Naive thymus-derived CD4-positive, alpha-beta T cell (primary cell): ENCODE measurements at regions not wholly inside any gene's neighbourhood (a gene's known extent, or its start where the extent isn't known, plus 50 kb on each side); places are given as distances from the start of the nearest gene placed in this dataset.

ENCODE experiments used
- ATAC-seq: fragments of 150-1000 bp; cut with Tn5 transposase; 2 replicates; pipeline ENCODE4 v1.10.0; 2021; ENCODE audit warnings: mild to moderate bottlenecking, moderate library complexity
- CTCF ChIA-PET: fragments of 350-600 bp; sonication (Branson Sonifier 250); formaldehyde crosslinking; loops from one replicate; lab custom pipeline; 2021; ENCODE audit warnings: antibody characterized with exemption; lab: Charles Lee
- POLR2A ChIA-PET: fragments of 350-600 bp; sonication (Branson Sonifier 250); formaldehyde crosslinking; loops from one replicate; lab custom pipeline; 2021; ENCODE audit warnings: antibody characterized with exemption, inconsistent platforms; lab: Charles Lee
- DNase-seq, 9 donors: peaks; one replicate each; pipeline versions ENCODE4 v3.0.0 to v3.0.0-alpha.2; 2020 to 2022; ENCODE audit warnings: mixed read lengths in 1 of 9
- H3K27ac ChIP-seq: one replicate; pipeline ENCODE4 v1.7.0; 2013; ENCODE audit warnings: mild to moderate bottlenecking, low read depth, low read length, moderate library complexity
- H3K27me3 ChIP-seq, 2 donors: one replicate each; pipeline ENCODE4 v1.7.0; 2013; ENCODE audit warnings: low read length in 2 of 2, mild to moderate bottlenecking in 2 of 2, moderate library complexity in 2 of 2; ENCODE audit not compliant: control insufficient read depth in 2 of 2, insufficient read depth in 2 of 2
- H3K36me3 ChIP-seq, 3 experiments: 1 replicate in 2 of 3; 2 replicates in 1 of 3; pipeline ENCODE4 v1.7.0; 2013; ENCODE audit warnings: low read length in 3 of 3, mild to moderate bottlenecking in 3 of 3, moderate library complexity in 1 of 3; ENCODE audit not compliant: insufficient read depth in 3 of 3, control insufficient read depth in 2 of 3
- H3K4me1 ChIP-seq, 2 donors: one replicate each; pipeline ENCODE4 v1.7.0; 2013; ENCODE audit warnings: low read length in 2 of 2, mild to moderate bottlenecking in 2 of 2, moderate library complexity in 1 of 2; ENCODE audit not compliant: control insufficient read depth in 2 of 2, insufficient read depth in 2 of 2
- H3K4me3 ChIP-seq: 2 replicates; pipeline ENCODE4 v1.7.0; 2013; ENCODE audit warnings: mild to moderate bottlenecking, low read length
- H3K9me3 ChIP-seq, 3 experiments: 1 replicate in 2 of 3; 2 replicates in 1 of 3; pipeline ENCODE4 v1.7.0; 2013; ENCODE audit warnings: low read length in 3 of 3; ENCODE audit not compliant: control insufficient read depth in 2 of 3
- H3K27ac Mint-ChIP-seq, 9 donors: one replicate each; pipeline ENCODE4 v1.8.0; 2020 to 2022; ENCODE audit warnings: mixed read lengths in 9 of 9, mild to moderate bottlenecking in 8 of 9, moderate library complexity in 5 of 9, inconsistent platforms in 2 of 9
- H3K27me3 Mint-ChIP-seq, 5 donors: one replicate each; pipeline ENCODE4 v1.8.0; 2021 to 2022; ENCODE audit warnings: mixed read lengths in 5 of 5, mild to moderate bottlenecking in 1 of 5
- H3K36me3 Mint-ChIP-seq, 5 donors: one replicate each; pipeline ENCODE4 v1.8.0; 2020 to 2022; ENCODE audit warnings: mixed read lengths in 5 of 5, mild to moderate bottlenecking in 3 of 5, inconsistent platforms in 1 of 5
- H3K4me1 Mint-ChIP-seq, 7 donors: one replicate each; pipeline ENCODE4 v1.8.0; 2020 to 2022; ENCODE audit warnings: mixed read lengths in 7 of 7, mild to moderate bottlenecking in 3 of 7, inconsistent platforms in 1 of 7
- H3K4me3 Mint-ChIP-seq, 10 donors: one replicate each; pipeline ENCODE4 v1.8.0; 2020 to 2022; ENCODE audit warnings: mild to moderate bottlenecking in 10 of 10, mixed read lengths in 10 of 10, moderate library complexity in 6 of 10, inconsistent platforms in 2 of 10
- H3K9me3 Mint-ChIP-seq, 11 donors: one replicate each; pipeline ENCODE4 v1.8.0; 2020 to 2022; ENCODE audit warnings: mixed read lengths in 11 of 11, mild to moderate bottlenecking in 4 of 11, inconsistent platforms in 1 of 11, moderate library complexity in 1 of 11
- intact Hi-C, 2 donors: fragments of 100-400 bp; cut with micrococcal nuclease; formaldehyde crosslinking; loops; one replicate each; pipeline ENCODE4 v1.15.1; 2023

DNA sequence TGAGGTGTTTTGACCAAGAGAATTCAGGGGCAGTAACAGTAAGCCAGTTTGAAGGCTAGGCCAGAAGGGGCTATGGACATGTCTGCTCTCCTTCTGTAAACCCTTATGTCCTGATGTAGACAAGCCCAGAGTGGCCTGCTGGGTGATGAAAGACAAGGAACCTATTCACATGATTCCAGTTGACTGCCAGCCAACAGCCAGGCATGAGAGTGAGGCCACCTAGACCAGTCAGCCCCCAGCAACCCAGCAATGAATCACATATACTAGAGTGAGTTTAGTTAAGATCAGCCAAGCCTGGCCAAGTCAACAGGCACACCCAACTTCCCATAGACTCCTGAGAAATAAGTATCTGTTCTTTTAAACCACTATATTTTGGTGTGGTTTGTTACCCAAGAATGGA, 1889.7 kb upstream of the CELF4 start:
- H3K36me3 Mint-ChIP-seq = no peaks in the 10 kb centered on the region

DNA sequence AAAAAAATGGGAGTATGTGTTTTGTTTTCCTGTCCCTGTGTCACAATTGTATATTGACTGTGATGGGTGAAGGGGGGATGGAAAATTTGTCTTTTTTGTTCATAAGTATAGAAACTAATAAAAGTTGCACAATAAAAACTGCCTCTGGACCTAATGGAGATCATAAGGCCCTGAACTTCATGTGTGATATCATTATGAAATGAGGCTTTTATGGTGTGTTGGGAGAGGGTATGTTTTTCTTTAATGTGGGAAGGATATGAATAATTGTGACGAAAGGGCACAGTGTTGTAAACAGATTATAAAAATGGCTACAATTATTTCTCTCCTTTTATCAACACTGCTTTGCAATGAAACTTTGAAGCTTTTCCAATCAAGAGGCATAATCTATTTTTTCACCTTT, 1889.3 kb upstream of the CELF4 start:
- no peak overlapping the region for H3K4me3 ChIP-seq
- Mint-ChIP-seq H3K4me3 (no peak overlapping the region), H3K4me1 (peaks cover 0 to 6% (median 4%) of the 10 kb centered on the region in 7 donors), H3K36me3 (no peaks in the 10 kb centered on the region), H3K27me3 (no peaks in the 10 kb centered on the region), H3K9me3 (peaks cover 0 to 7% (median 0%) of the 10 kb centered on the region in 11 donors), H3K27ac (no peak overlapping the region)
- intact Hi-C loops = no loop called here
- H3K9me3 ChIP-seq = no peaks in the 10 kb centered on the region
- POLR2A ChIA-PET = no interaction called here
- ATAC-seq (no peak), DNase-seq (no peak)
- H3K36me3 ChIP-seq = no peaks in the 10 kb centered on the region
- no peak overlapping the region for H3K27ac ChIP-seq
- no peaks in the 10 kb centered on the region for H3K4me1 ChIP-seq
- H3K27me3 ChIP-seq = no peaks in the 10 kb centered on the region
- CTCF ChIA-PET = no interaction called here

More for the DNA sequence above, 1889.7 kb upstream of the CELF4 start:
- no peak overlapping the region for H3K4me3 Mint-ChIP-seq
- no peaks in the 10 kb centered on the region for H3K36me3 ChIP-seq
- no peaks in the 10 kb centered on the region for H3K9me3 ChIP-seq
- peaks cover 0 to 6% (median 4%) of the 10 kb centered on the region in 7 donors for H3K4me1 Mint-ChIP-seq
- CTCF ChIA-PET = no interaction called here
- H3K9me3 Mint-ChIP-seq = peaks cover 0 to 7% (median 0%) of the 10 kb centered on the region in 11 donors
- no peaks in the 10 kb centered on the region for H3K27me3 Mint-ChIP-seq
- DNase-seq (no peak), ATAC-seq (no peak)
- POLR2A ChIA-PET = no interaction called here
- H3K4me1 ChIP-seq = no peaks in the 10 kb centered on the region
- no peak overlapping the region for H3K4me3 ChIP-seq
- no peak overlapping the region for H3K27ac ChIP-seq
- intact Hi-C loops = no loop called here
- H3K27ac Mint-ChIP-seq = no peak overlapping the region
- H3K27me3 ChIP-seq = no peaks in the 10 kb centered on the region

DNA sequence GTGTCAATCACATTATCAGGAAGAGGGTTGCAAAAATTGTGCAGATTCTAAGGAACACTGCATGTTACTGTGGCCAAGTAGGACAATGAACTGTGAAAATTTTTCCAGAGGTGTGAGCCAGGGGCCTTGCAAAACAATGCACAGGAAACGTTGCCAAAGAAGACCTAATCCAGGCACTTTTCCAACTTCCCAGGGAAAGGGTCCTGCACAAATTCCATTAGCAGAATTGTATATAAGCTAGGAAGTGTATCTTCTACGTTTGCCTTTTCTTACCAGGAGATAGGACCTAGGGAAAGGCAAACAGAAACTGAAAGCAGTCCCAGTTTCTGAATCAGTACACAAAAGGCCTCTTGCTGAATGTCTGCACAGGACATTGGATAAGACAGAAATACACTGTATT, 1888.3 kb upstream of the CELF4 start:
- H3K9me3 Mint-ChIP-seq = peaks cover 0 to 7% (median under 1%) of the 10 kb centered on the region in 11 donors
- CTCF ChIA-PET = no interaction called here
- no peak for DNase-seq
- no peak overlapping the region for H3K27ac ChIP-seq
- no peaks in the 10 kb centered on the region for H3K27me3 ChIP-seq
- no peaks in the 10 kb centered on the region for H3K36me3 Mint-ChIP-seq
- POLR2A ChIA-PET = no interaction called here
- peak overlapping the region in 3 of 10 donors; percentile 4 to 37 (median 34) for H3K4me3 Mint-ChIP-seq
- H3K27ac Mint-ChIP-seq = no peak overlapping the region
- no peaks in the 10 kb centered on the region for H3K9me3 ChIP-seq
- H3K4me1 Mint-ChIP-seq = peaks cover 0 to 6% (median 4%) of the 10 kb centered on the region in 7 donors
- H3K4me3 ChIP-seq = no peak overlapping the region
- H3K4me1 ChIP-seq = no peaks in the 10 kb centered on the region
- H3K36me3 ChIP-seq = no peaks in the 10 kb centered on the region
- intact Hi-C loops = no loop called here
- no peak for ATAC-seq
- H3K27me3 Mint-ChIP-seq = no peaks in the 10 kb centered on the region

- Mint-ChIP-seq H3K27ac (peak overlapping the region in 2 of 9 donors; percentile 6 to 7), H3K36me3 (no peaks in the 10 kb centered on the region), H3K4me3 (peak overlapping the region in 2 of 10 donors; percentile 4 to 34), H3K4me1 (peaks cover 0 to 6% (median 4%) of the 10 kb centered on the region in 7 donors), H3K9me3 (peaks cover 0 to 7% (median 2%) of the 10 kb centered on the region in 11 donors), H3K27me3 (no peaks in the 10 kb centered on the region)
- no peak overlapping the region for H3K4me3 ChIP-seq
- no peaks in the 10 kb centered on the region for H3K9me3 ChIP-seq
- DNase-seq (no peak), ATAC-seq (no peak)
- H3K27me3 ChIP-seq = no peaks in the 10 kb centered on the region
- CTCF ChIA-PET = no interaction called here
- no peak overlapping the region for H3K27ac ChIP-seq
- intact Hi-C loops = no loop called here
- H3K4me1 ChIP-seq = no peaks in the 10 kb centered on the region
- POLR2A ChIA-PET = no interaction called here
- no peaks in the 10 kb centered on the region for H3K36me3 ChIP-seq
Measured at GRCh38 chr18:39453356-39453755, 1887.8 kb upstream of the CELF4 start.

DNA sequence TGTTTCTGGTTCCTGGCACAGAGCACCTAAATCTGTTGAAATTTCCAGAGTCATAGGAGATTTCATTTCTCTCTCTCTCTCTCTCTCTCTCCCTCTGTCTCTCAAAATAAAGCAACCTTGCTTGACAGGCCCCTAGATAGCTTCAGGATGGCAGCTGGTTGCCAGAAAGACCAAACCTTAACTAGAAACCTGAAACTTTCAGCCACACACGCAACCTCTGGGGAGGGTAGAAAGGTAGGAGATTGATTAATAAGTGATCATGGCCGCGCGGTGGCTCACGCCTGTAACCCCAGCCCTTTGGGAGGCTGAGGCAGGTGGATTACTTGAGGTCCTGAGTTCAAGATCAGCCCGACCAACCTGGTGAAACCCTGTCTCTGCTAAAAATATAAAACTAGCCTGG, 1885.4 kb upstream of the CELF4 start:
- no peaks in the 10 kb centered on the region for H3K27me3 ChIP-seq
- ChIA-PET CTCF (no interaction called here), POLR2A (no interaction called here)
- no peak overlapping the region for H3K4me3 Mint-ChIP-seq
- ATAC-seq = no peak
- no peaks in the 10 kb centered on the region for H3K36me3 ChIP-seq
- no peaks in the 10 kb centered on the region for H3K27me3 Mint-ChIP-seq
- no peaks in the 10 kb centered on the region for H3K9me3 ChIP-seq
- no peak overlapping the region for H3K27ac Mint-ChIP-seq
- no peak overlapping the region for H3K4me3 ChIP-seq
- H3K36me3 Mint-ChIP-seq = no peaks in the 10 kb centered on the region
- no peaks in the 10 kb centered on the region for H3K4me1 ChIP-seq
- no peak overlapping the region for H3K27ac ChIP-seq
- H3K4me1 Mint-ChIP-seq = peaks cover 0 to 6% (median 4%) of the 10 kb centered on the region in 7 donors
- DNase-seq = no peak
- intact Hi-C loops = no loop called here
- peaks cover 0 to 9% (median 5%) of the 10 kb centered on the region in 11 donors for H3K9me3 Mint-ChIP-seq

DNA sequence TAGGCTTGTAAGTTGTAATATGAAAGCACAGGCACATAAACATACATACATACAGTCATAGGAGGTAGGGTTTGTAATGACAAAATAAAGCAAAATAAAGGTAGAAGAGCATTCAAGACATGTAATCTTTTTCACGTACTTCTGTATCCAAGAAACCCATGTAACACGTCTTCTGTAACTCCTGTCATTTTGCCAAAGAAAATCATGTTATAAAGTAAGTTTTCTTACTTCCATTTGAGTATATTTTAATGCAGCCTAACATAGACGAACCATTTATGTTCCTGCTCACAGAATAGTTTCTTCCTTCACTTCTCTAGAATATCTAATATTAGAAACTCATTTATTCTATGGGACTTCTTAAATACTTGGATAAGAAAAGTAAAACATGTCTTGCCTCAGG, 1884.0 kb upstream of the CELF4 start:
- Mint-ChIP-seq H3K27me3 (no peaks in the 10 kb centered on the region), H3K4me1 (peaks cover 0 to 6% (median 4%) of the 10 kb centered on the region in 7 donors), H3K36me3 (no peaks in the 10 kb centered on the region), H3K4me3 (no peak overlapping the region), H3K27ac (no peak overlapping the region), H3K9me3 (peaks cover 0 to 17% (median 7%) of the 10 kb centered on the region in 11 donors)
- no peak overlapping the region for H3K4me3 ChIP-seq
- H3K4me1 ChIP-seq = no peaks in the 10 kb centered on the region
- DNase-seq = no peak
- intact Hi-C loops = no loop called here
- no peaks in the 10 kb centered on the region for H3K27me3 ChIP-seq
- ChIA-PET POLR2A (no interaction called here), CTCF (no interaction called here)
- ATAC-seq = no peak
- no peaks in the 10 kb centered on the region for H3K9me3 ChIP-seq
- H3K36me3 ChIP-seq = no peaks in the 10 kb centered on the region
- no peak overlapping the region for H3K27ac ChIP-seq

DNA sequence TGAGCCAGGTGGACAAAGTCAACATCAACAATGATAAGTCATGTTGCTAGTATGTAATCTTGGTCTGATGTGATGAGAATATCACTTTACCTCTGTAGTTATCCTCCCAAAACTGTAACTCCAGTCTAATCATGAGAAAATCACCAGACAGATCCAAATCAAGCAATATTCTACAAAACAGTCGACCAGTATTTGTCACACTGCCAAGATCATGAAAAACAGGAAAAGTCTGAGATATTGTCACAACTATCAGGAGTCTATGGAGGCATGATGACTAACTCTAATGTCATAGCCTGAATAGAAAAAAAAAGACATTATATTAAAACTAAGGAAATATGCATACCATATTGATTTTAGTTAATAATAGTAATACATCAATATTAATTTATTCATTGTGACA, 1883.3 kb upstream of the CELF4 start:
- no peaks in the 10 kb centered on the region for H3K9me3 ChIP-seq
- Mint-ChIP-seq H3K9me3 (peaks cover 0 to 17% (median 7%) of the 10 kb centered on the region in 11 donors), H3K36me3 (no peaks in the 10 kb centered on the region), H3K27me3 (no peaks in the 10 kb centered on the region), H3K27ac (peak overlapping the region in 1 of 9 donors; percentile 41), H3K4me3 (no peak overlapping the region), H3K4me1 (peaks cover 0 to 6% (median 4%) of the 10 kb centered on the region in 7 donors)
- no peaks in the 10 kb centered on the region for H3K4me1 ChIP-seq
- no peaks in the 10 kb centered on the region for H3K27me3 ChIP-seq
- no peak overlapping the region for H3K4me3 ChIP-seq
- DNase-seq (no peak), ATAC-seq (no peak)
- ChIA-PET CTCF (no interaction called here), POLR2A (no interaction called here)
- H3K36me3 ChIP-seq = no peaks in the 10 kb centered on the region
- intact Hi-C loops = no loop called here
- no peak overlapping the region for H3K27ac ChIP-seq
